Stimulated activated CD8-positive, alpha-beta memory T cell treated with anti-CD3 and anti-CD28 coated beads, Interleukin-7, amount 100 ng/mL, for 48 hours (primary cell): ENCODE measurements at regions not wholly inside any gene's neighbourhood (a gene's known extent, or its start where the extent isn't known, plus 50 kb on each side); places are given as distances from the start of the nearest gene placed in this dataset.
"Not testable (repeated sequence)": the region's sequence is repeated elsewhere in the genome, so short reads cannot be mapped to it uniquely, and the experiment has no call there.

ENCODE experiments used
- DNase-seq, 2 donors: peaks; one replicate each; pipeline ENCODE4 v3.0.0-alpha.2; 2020; ENCODE audit warnings: low read depth in 1 of 2; ENCODE audit errors: extremely low read depth in 1 of 2

- DNase-seq = no peak
These were observed 134.8 kb upstream of the TNFSF4 start for GRCh38 chr1:173341971-173342370.

DNA sequence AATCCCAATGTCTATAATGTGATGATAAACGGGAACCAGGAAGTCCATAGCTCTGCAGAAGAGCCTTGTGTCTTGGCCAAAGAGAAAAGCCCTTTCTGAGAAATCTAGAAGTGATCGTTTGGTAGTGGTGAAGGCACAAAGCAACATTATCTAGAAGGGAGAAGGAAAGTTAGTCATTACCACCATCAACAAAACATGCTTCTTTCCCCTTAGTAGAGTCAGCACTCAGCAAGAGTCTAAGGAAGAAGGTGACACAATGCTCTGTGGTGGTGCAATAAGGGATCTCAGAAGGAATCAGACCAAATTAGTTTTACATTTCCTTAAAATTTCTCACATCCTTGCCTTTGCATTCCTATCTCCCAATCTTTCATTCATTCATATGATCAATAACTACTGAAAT, 134.4 kb upstream of the PRDX6 start:
- DNase-seq = no peak

DNA sequence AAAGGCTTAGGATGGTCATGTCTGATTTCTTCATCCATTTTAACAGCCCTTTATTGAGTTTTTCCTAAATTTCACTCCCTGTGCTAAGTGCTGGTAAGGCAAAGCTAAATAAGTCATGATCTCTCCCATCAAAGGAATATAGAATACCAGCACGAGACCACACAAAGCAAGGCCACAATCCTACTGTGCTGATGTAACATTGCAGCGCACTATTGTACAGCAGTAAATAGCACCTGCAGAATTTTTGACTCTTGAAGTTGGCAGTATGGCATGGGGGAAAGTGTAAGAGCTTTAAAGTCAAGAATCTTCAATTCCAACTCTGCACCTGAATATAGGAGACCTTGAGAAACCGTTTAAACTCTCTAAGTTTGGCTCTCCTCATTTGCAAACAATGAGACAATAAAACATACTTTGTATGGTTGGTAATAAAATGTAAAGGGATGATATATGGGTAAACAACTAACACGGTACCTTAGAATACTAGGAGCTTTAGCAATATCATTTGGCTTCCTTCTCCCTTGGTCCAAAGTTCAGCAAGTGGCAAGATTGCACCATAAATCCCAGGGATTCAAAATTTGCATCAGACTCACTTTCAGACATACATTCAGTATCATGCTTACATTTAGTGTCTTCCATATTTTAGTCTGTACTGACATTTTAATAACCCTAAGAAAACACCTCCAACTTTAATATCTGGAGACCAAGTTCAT, 132.9 kb upstream of the PRDX6 start:
- no peak for DNase-seq

DNA sequence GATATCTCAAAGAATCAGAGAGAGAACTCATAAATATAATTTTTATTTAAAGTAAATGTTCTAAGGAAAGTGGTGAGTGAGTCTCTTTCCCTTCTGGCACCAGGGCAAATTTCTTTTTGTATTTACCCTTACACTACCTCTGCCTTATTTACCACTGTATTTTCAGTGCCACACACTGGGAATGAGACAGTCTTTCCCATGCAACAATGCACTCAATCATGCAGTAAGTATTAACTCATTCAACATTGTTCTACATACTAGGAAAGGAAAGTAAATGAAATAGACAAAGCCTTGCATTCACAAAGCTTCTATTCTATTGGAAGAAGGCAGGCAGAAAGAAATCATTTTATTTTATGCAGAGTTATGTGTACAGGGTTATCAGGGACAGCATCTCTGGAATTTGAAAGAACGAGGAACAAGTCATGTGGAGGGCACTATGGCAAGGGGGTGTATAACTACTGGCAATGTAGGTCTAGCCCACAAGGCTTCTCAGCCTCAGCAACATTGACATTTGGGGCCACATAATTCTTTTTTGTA, 129.8 kb upstream of the PRDX6 start:
- DNase-seq = no peak

- not testable (repeated sequence) for DNase-seq
These were observed 124.5 kb upstream of the PRDX6 start for GRCh38 chr1:173352635-173353034.

- no peak for DNase-seq
These were observed 123.8 kb upstream of the PRDX6 start for GRCh38 chr1:173353350-173353749.

DNA sequence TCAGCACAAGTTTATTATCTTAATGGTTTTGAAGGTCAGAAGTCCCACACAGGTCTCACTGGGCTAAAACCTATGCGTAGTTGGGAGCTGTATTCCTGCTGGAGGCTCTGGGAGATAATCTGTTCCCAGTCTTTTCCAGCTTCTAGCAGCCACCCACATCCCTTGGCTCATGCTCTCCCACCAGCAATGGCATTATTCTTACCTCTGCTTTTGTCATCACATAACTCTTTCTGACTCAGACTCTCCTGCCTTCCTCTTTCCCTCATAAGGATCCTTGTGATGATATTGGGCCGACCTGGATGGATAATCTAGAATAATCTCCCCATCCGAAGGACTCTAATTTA, 122.2 kb upstream of the PRDX6 start:
- no peak for DNase-seq

DNA sequence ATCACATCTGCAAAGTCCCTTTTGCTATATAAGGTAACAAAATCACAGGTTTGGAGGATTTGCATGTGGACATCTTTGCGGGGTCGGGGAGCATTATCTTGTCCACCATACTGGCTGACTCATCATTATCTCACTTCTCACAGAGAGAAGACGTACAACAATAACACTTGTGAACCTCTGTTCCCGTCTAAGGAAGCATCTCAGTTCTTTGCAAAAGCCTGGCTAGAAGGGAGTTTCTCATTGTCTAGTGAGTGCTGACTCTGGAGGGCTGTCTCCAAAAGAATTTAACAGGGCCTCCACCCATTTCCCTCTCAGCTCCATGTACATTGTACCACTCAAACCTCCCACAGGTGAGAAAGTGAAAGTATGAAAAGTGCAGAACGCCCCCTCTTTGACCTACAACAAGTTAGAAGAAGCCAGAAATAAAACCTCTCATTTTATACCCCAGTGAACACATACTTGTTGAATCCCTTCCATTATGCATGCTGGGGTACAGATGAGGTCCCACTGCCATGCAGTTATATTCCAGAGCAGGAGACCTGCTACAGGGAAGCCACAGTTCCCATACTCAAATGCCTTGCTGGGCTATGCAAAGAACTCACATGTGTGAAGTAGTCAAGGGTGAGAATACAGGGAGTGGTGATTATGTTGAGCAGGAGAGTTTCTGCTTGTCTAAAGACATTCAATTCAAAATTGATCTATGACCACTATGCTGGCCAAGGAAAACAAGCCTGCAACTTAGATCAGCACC, 121.7 kb upstream of the PRDX6 start:
- no peak for DNase-seq

DNA sequence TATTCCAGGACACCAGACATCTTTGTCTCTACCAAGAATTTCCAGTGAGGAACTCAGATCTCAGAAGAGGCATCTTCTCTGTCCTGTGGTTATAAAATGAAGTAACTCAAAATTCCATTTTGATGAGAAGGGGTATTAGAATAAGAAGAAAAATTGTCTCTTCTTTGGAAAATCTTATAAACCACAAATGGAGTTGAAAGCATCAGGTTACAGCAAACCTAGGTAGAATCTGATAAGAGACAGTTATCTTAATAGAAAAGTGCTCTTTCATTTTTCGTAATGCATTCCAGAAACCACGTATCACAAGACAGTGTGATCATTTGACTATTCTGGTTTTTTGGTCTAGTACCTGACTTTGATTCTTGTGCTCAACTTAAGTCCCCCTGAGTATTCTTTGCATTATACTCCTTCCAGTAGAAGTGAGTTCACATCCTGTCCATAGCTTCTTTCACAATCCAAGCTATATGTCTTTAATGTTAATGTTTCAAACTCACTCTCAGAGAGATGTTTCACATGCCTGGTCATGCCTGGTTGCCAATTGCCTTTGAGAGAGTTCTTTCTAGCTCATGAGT, 120.9 kb upstream of the PRDX6 start:
- DNase-seq = no peak

DNA sequence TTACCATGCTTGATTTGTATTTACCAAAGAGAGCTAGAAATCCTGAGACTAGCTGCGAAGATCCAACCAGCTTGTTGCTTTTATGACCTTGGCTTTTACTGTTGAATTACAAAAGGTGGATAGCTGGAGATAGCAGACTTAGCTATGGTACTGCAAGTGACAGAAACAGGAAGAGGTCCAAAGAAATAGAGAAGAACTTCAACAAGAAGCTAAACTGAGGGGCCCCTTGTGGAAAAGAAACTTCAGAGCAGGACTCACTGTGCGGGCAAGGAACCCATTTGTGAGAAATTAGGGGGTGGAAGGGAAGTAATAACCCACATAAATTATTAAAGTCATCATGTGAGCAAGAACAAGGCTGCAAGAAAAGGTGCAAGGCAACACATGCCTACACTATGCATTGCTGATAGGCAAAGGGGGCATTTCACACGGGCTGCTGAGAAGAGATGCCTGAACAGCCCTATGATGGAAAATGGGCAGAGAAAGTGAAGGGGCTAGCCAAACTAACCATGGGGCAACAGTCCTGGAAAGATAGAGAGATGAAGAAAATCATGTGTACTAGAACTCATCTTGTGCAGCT, 116.6 kb upstream of the PRDX6 start:
- DNase-seq = no peak

- no peak for DNase-seq
These were observed 114.6 kb upstream of the PRDX6 start for GRCh38 chr1:173362543-173362942.

DNA sequence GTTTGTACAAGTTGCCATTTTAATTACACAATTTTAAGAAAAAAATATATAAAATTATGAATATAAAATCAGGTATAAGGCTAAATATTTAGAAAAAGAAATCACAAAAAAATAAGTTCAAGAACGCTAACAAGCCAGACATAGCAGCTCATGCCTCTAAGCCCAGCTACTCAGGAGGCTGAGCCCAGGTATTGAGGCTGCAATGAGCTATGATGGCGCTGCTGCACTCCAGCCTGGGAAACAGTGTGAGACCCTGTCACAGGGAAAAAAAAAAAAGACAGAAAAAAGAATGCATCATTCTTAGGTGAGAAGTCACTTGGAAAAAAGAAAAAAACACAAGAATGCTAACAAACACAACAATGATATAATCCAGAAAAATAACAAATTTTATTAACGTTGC, 112.3 kb upstream of the PRDX6 start:
- DNase-seq = no peak

DNA sequence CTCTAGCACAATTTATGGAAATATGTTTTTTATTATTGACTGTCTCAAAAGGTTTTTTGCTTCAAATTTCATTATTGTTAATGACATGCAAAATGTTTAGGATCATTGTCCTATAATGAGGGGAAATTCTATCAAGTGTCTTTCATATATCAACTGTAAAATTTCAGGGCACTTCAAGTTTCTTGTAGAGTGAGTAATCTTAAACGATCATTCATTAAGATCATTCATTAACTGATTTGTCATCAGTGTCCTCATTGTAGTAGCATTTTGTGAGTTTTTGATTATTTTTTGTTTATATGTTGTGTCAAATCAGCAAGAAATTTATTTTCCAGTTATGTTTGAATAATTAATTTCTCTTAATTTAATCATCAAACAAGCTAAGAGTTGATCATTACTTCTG, 111.8 kb upstream of the PRDX6 start:
- DNase-seq = no peak

GRCh38 chr1:173367136-173367535, 110.0 kb upstream of the PRDX6 start:
- DNase-seq = no peak

GRCh38 chr1:173370586-173370985, 106.5 kb upstream of the PRDX6 start:
- not testable (repeated sequence) for DNase-seq

- not testable (repeated sequence) for DNase-seq
These were observed 101.1 kb upstream of the PRDX6 start for GRCh38 chr1:173376065-173376464.

DNA sequence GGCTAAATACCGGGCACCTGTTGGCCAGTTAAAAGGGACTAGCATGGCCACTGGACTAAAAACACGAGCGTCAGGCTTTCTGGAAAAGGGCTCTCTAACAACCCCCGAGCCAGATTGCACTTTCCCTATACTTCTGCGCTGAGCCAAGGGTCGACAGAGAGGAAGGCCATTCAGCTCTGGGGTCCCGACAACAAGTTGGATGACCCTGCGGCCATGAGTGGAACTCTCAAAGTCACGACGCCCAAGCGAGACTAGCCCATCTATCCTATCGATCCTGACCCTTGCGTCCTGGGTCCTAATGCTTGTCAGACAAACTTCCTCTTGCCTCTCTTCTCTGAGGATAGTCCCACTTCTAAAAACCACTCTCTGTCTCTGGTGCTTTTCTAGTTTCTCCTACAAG, 99.9 kb upstream of the PRDX6 start:
- no peak for DNase-seq

DNA sequence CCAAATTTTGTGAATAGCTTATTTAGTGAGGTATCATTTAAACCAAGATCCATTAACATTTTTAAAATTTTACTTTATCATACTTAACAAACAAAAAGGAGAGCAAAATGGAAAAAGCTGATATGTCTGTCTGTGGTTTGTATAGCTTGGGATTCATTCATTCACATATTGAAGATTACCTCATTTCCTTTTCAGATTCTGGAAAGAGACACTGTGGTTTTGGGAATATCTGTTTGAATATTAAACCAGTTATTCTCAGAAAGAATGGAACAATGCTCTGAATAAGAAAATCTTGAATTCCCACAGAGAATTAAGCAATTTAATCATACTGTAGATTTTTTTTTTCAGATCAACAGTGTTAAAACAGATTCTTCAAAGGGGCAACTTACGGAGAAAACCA, 93.8 kb upstream of the PRDX6 start:
- no peak for DNase-seq

DNA sequence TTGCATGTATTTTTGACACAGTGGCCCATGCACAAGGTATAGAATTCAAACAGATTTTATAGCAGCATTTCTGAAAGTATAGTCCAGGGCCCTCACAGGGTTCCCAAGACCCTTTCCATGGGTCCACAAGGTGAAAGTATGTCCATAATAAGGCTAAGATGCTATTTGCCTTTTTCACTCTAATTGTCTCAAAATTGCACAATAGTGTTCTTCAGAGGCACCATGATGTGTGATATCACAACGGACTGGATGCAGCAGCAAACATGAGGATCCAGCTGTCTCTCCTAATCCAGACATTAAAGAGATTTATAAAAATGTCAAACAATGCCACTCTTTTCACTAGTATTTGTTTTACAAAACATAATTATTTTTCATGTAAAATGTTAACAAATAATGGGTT, 88.8 kb upstream of the PRDX6 start:
- no peak for DNase-seq

DNA sequence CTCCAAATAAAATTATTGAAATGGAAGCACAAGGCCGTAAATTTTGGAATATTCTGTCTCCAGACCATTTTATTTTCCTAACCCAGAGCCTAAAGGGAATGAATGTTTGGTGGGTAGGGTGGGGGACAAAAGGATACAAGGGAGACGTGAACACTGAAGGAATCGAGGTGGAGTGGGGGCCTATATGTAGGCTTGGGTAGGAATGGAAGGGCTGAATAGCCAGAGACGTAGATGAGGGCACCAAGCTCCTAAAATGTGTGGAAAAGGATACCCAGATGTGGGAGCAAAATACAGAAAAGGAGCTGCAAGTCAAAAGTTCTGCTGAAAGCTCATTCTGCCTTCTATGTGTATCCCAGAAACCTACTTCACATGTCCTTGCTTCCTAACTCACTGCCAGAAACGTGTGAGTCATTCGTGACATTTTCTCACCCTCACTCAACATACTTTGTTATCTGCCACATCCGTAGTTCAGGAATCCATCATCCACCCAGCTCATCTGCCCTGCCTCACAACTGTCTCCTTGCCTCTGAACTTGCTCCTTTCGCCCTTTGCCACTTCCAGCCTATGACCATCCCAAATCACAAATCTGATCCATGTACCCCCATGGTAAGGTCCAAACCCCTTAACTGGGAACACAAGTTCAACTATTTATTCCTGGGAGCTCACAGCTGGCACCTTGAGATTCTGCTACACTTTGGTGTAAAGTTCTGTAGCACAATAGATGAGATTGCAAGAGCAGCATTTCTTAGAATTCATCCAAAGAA, 84.1 kb upstream of the PRDX6 start:
- DNase-seq = no peak

DNA sequence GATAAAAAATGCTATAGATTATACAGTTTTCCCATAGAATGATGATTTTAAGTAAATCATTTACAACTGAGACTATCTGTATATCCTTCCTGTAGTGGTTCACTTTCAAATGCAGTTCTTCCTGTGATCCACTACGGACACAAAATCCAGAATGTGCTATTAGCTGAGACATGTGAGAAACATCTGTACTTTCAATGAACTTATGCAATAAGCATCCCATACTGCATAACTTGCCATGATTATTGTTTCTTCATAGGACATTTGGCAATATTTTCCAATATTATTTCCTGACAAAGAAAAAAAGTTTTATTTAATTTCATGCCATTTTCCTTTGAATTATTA, 83.5 kb upstream of the PRDX6 start:
- no peak for DNase-seq
